HG03521 (cell line): ENCODE measurements at regions not wholly inside any gene's neighbourhood (a gene's known extent, or its start where the extent isn't known, plus 50 kb on each side); places are given as distances from the start of the nearest gene placed in this dataset.
"Not testable (repeated sequence)": the region's sequence is repeated elsewhere in the genome, so short reads cannot be mapped to it uniquely, and the experiment has no call there.

Source experiments
- ATAC-seq: cut with Tn5 transposase; IDR thresholded peaks from one replicate; pipeline ENCODE4 v1.9.1; 2021; ENCODE audit warnings: mild to moderate bottlenecking, moderate library complexity; ENCODE audit not compliant: unreplicated experiment

GRCh38 chr14:65834051-65834450 is 421.5 kb downstream of the FUT8 start:
- ATAC-seq = no peak

- no peak for ATAC-seq
Observed at GRCh38 chr14:65834812-65835211, 422.3 kb downstream of the FUT8 start.

- no peak for ATAC-seq
Observed at GRCh38 chr14:65835501-65835900, 423.0 kb downstream of the FUT8 start.

- ATAC-seq = no peak
Observed at GRCh38 chr14:65838565-65838964, 426.0 kb downstream of the FUT8 start.

GRCh38 chr14:65840118-65840751 is 427.7 kb downstream of the FUT8 start:
- no peak for ATAC-seq

GRCh38 chr14:65840786-65841185 is 428.3 kb downstream of the FUT8 start:
- no peak for ATAC-seq

- ATAC-seq = no peak
Observed at GRCh38 chr14:65846196-65846868, 433.8 kb downstream of the FUT8 start.

- peak; percentile 70 for ATAC-seq
Observed at GRCh38 chr14:65847075-65847847, 434.7 kb downstream of the FUT8 start.

- not testable (repeated sequence) for ATAC-seq
Observed at GRCh38 chr14:65847931-65848330, 435.4 kb downstream of the FUT8 start.

- no peak for ATAC-seq
Observed at GRCh38 chr14:65849091-65849490, 436.6 kb downstream of the FUT8 start.

GRCh38 chr14:65849558-65849957 is 437.0 kb downstream of the FUT8 start:
- ATAC-seq = no peak

GRCh38 chr14:65850429-65851135 is 438.1 kb downstream of the FUT8 start:
- no peak for ATAC-seq

GRCh38 chr14:65852689-65853088 is 440.2 kb downstream of the FUT8 start:
- no peak for ATAC-seq

GRCh38 chr14:65853407-65853955 is 441.0 kb downstream of the FUT8 start:
- ATAC-seq = no peak

- no peak for ATAC-seq
Observed at GRCh38 chr14:65854215-65854614, 441.7 kb downstream of the FUT8 start.

GRCh38 chr14:65860956-65861611 is 448.6 kb downstream of the FUT8 start:
- ATAC-seq = no peak

- ATAC-seq = no peak
Observed at GRCh38 chr14:65864549-65864948, 452.0 kb downstream of the FUT8 start.

GRCh38 chr14:65864984-65865383 is 452.5 kb downstream of the FUT8 start:
- no peak for ATAC-seq

- ATAC-seq = no peak
Observed at GRCh38 chr14:65866448-65866847, 453.9 kb downstream of the FUT8 start.

GRCh38 chr14:65866886-65867285 is 454.4 kb downstream of the FUT8 start:
- ATAC-seq = no peak

- ATAC-seq = no peak
Observed at GRCh38 chr14:65867333-65867732, 454.8 kb downstream of the FUT8 start.
